Endothelial cell of umbilical vein (primary cell): ENCODE measurements at regions not wholly inside any gene's neighbourhood (a gene's known extent, or its start where the extent isn't known, plus 50 kb on each side); places are given as distances from the start of the nearest gene placed in this dataset.
A peak's percentile ranks its signal among the peaks of the same experiment; 100 is the strongest.

Experiments
- BruUV-seq: library from RNA; stranded (reverse); fragments of 400-500 nt; replicated peaks from 2 replicates; lab custom pipeline; 2021; lab: Mats Ljungman, UMichigan
- CTCF ChIA-PET: fragments of 300-600, 350-600 bp; sonication (Branson Sonifier 250); formaldehyde crosslinking; loops from one replicate; lab custom pipeline; 2021; ENCODE audit warnings: antibody characterized with exemption, inconsistent platforms; lab: Charles Lee
- POLR2A ChIA-PET: fragments of 300-600, 350-600 bp; sonication (Branson Sonifier 250); formaldehyde crosslinking; loops from one replicate; lab custom pipeline; 2021; ENCODE audit warnings: antibody characterized with exemption, inconsistent platforms; lab: Charles Lee
- DNase-seq: peaks from one replicate; pipeline ENCODE4 v3.0.0-alpha.2; 2011; ENCODE audit warnings: low read depth, low spot score
- FAIRE-seq: peaks from 2 replicates; lab custom pipeline; 2011; peaks lifted over from hg19 to GRCh38; lab: Jason Lieb, UNC
- H2AFZ ChIP-seq: 2 replicates; pipeline ENCODE4 v1.6.0; 2012; ENCODE audit warnings: low read depth, low read length, control low read depth, inconsistent platforms
- H3K27ac ChIP-seq: 2 replicates; pipeline ENCODE4 v1.5.1; 2011; ENCODE audit warnings: low read depth, mild to moderate bottlenecking, control low read depth, low read length, moderate library complexity; ENCODE audit not compliant: insufficient read depth
- H3K27me3 ChIP-seq, 2 experiments: 2 replicates each; pipeline versions ENCODE4 v1.6.0 to v1.6.1; 2011; ENCODE audit warnings: low read length in 2 of 2, mixed read lengths in 1 of 2; ENCODE audit not compliant: control insufficient read depth in 2 of 2, insufficient read depth in 2 of 2
- H3K36me3 ChIP-seq, 2 experiments: 2 replicates in 1 of 2; 3 replicates in 1 of 2; pipeline ENCODE4 v1.5.1; 2011; ENCODE audit warnings: low read length in 2 of 2, mild to moderate bottlenecking in 1 of 2, moderate library complexity in 1 of 2; ENCODE audit not compliant: control insufficient read depth in 2 of 2, insufficient read depth in 2 of 2; ENCODE audit errors: extremely low read depth in 1 of 2
- H3K4me1 ChIP-seq: 3 replicates; pipeline ENCODE4 v1.5.1; 2011; ENCODE audit warnings: mild to moderate bottlenecking, low read length; ENCODE audit not compliant: control insufficient read depth, insufficient read depth; ENCODE audit errors: extremely low read depth
- H3K4me2 ChIP-seq: 2 replicates; pipeline ENCODE4 v1.6.1; 2011; ENCODE audit warnings: low read length, control low read depth, mixed read lengths; ENCODE audit not compliant: insufficient read depth
- H3K4me3 ChIP-seq, 3 experiments: fragments of 200-600 bp in 1 of 3; sonication (generic), shearing (Covaris generic) in 1 of 3; replicated peaks in 1 of 3; 2 replicates each; pipeline ENCODE4 v1.5.1; 2011 to 2016; ENCODE audit warnings: control low read depth in 3 of 3, low read length in 3 of 3, mild to moderate bottlenecking in 2 of 3, inconsistent platforms in 1 of 3, low read depth in 1 of 3, moderate library complexity in 1 of 3; ENCODE audit not compliant: insufficient read depth in 1 of 3
- H3K79me2 ChIP-seq: 2 replicates; pipeline ENCODE4 v1.6.0; 2012; ENCODE audit warnings: low read length, inconsistent platforms; ENCODE audit not compliant: control insufficient read depth, insufficient read depth
- H3K9ac ChIP-seq: replicated peaks from 2 replicates; pipeline ENCODE3; 2011; ENCODE audit warnings: low read length, control low read depth; ENCODE audit not compliant: insufficient read depth; ENCODE audit errors: extremely low read depth
- H3K9me1 ChIP-seq: replicated peaks from 3 replicates; pipeline ENCODE4 v1.6.0; 2011; ENCODE audit warnings: mild to moderate bottlenecking, low read length; ENCODE audit not compliant: control insufficient read depth, insufficient read depth; ENCODE audit errors: extremely low read depth
- H3K9me3 ChIP-seq: replicated peaks from 2 replicates; pipeline ENCODE4 v1.5.1; 2012; ENCODE audit warnings: low read length, inconsistent platforms; ENCODE audit not compliant: control insufficient read depth, insufficient read depth
- H4K20me1 ChIP-seq: replicated peaks from 2 replicates; pipeline ENCODE3; 2011; ENCODE audit warnings: mild to moderate bottlenecking, low read length; ENCODE audit not compliant: control insufficient read depth, insufficient read depth; ENCODE audit errors: extremely low read depth
- EZH2 ChIP-seq: IDR thresholded peaks from 2 replicates; pipeline ENCODE4 v1.6.1; 2012; ENCODE audit warnings: borderline replicate concordance, low read depth, mild to moderate bottlenecking, moderate library complexity, low read length, inconsistent platforms; ENCODE audit not compliant: severe bottlenecking
- FOS ChIP-seq: IDR thresholded peaks from 2 replicates; pipeline ENCODE4 v1.6.1; 2011; ENCODE audit warnings: mild to moderate bottlenecking, low read length, moderate library complexity, borderline replicate concordance; ENCODE audit not compliant: insufficient read depth
- GATA2 ChIP-seq: IDR thresholded peaks from 2 replicates; pipeline ENCODE4 v1.7.0; 2011; ENCODE audit warnings: low read depth, mild to moderate bottlenecking, moderate library complexity, mixed read lengths, low read length; ENCODE audit not compliant: insufficient read length, insufficient read depth
- JUN ChIP-seq: IDR thresholded peaks from 2 replicates; pipeline ENCODE4 v1.6.1; 2011; ENCODE audit warnings: borderline replicate concordance, low read depth; ENCODE audit not compliant: insufficient read length, insufficient read depth
- MYC ChIP-seq: IDR thresholded peaks from one replicate; pipeline ENCODE4 v1.6.1; 2011; ENCODE audit warnings: mild to moderate bottlenecking, low read depth, low read length
- POLR2A ChIP-seq: IDR thresholded peaks from 2 replicates; pipeline ENCODE4 v1.6.1; 2012; ENCODE audit warnings: low read depth, mild to moderate bottlenecking, control low read depth, low read length
- POLR2AphosphoS5 ChIP-seq: IDR thresholded peaks from 2 replicates; pipeline ENCODE4 v1.6.1; 2012; ENCODE audit warnings: low read depth, mild to moderate bottlenecking, control low read depth, low read length, moderate library complexity; ENCODE audit not compliant: insufficient read depth
- dilution Hi-C: fragments of 300-500 bp; cut with MboI; formaldehyde crosslinking; loops from one replicate; pipeline ENCODE4 v1.15.0; 2019; ENCODE audit warnings: low sequenced_read_pairs; ENCODE audit not compliant: extremely low pct_ligation_motif_present
- intact Hi-C: fragments of 100-400 bp; cut with micrococcal nuclease; formaldehyde crosslinking; loops from one replicate; pipeline ENCODE4 v1.10.0; 2022
- TF ChIP-seq, protein P1 (sequence below): IDR thresholded peaks from 2 replicates; pipeline ENCODE4 v1.6.1; 2011; ENCODE audit not compliant: insufficient read depth, insufficient read length
- TF ChIP-seq, protein P2 (sequence below), 2 donors: IDR thresholded peaks; 1 replicate in 1 of 2; 2 replicates in 1 of 2; pipeline ENCODE4 v1.5.1; 2011; ENCODE audit warnings: low read length in 2 of 2, mild to moderate bottlenecking in 2 of 2, moderate library complexity in 2 of 2, control low read depth in 1 of 2, inconsistent platforms in 1 of 2, low read depth in 1 of 2; ENCODE audit not compliant: insufficient read depth in 1 of 2; ENCODE audit errors: extremely low read depth in 1 of 2

- Histone ChIP-seq H4K20me1 (no peaks in the 10 kb centered on the region), H3K27me3 (no peaks in the 10 kb centered on the region), H3K9me3 (no peaks in the 10 kb centered on the region), H3K4me2 (no peak overlapping the region), H3K27ac (no peak overlapping the region), H3K9me1 (no peaks in the 10 kb centered on the region), H2AFZ (peak overlapping the region; percentile 34), H3K9ac (no peak overlapping the region), H3K4me1 (peaks cover 47% of the 10 kb centered on the region), H3K36me3 (no peaks in the 10 kb centered on the region), H3K79me2 (no peaks in the 10 kb centered on the region), H3K4me3 (no peak overlapping the region)
- intact Hi-C loops (loop anchor here (5.0 kb wide), 2 partner anchors 72 to 212 kb away; no protein-coding TSS in a partner anchor), dilution Hi-C loops (no loop called here)
- ChIA-PET CTCF (interaction anchor here (0.6 to 2.7 kb wide), 2 partner anchors 27 to 727 kb away, joined by 4 to 7 read pairs; no protein-coding TSS in a partner anchor), POLR2A (no interaction called here)
- TF ChIP-seq, protein P1, sequence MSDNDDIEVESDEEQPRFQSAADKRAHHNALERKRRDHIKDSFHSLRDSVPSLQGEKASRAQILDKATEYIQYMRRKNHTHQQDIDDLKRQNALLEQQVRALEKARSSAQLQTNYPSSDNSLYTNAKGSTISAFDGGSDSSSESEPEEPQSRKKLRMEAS, result no peak
- TF ChIP-seq MYC, result no peak
- TF ChIP-seq JUN, result no peak
- no peak for TF ChIP-seq EZH2
- no peak for TF ChIP-seq POLR2AphosphoS5
- no peak for TF ChIP-seq FOS
- TF ChIP-seq GATA2, result no peak
- TF ChIP-seq, protein P2, sequence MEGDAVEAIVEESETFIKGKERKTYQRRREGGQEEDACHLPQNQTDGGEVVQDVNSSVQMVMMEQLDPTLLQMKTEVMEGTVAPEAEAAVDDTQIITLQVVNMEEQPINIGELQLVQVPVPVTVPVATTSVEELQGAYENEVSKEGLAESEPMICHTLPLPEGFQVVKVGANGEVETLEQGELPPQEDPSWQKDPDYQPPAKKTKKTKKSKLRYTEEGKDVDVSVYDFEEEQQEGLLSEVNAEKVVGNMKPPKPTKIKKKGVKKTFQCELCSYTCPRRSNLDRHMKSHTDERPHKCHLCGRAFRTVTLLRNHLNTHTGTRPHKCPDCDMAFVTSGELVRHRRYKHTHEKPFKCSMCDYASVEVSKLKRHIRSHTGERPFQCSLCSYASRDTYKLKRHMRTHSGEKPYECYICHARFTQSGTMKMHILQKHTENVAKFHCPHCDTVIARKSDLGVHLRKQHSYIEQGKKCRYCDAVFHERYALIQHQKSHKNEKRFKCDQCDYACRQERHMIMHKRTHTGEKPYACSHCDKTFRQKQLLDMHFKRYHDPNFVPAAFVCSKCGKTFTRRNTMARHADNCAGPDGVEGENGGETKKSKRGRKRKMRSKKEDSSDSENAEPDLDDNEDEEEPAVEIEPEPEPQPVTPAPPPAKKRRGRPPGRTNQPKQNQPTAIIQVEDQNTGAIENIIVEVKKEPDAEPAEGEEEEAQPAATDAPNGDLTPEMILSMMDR (IDR thresholded peaks at IDR 0.05; ENCODE audit: extremely low read depth in 1 of 2, insufficient read depth in 1 of 2, low read depth in 1 of 2, low read length in 2 of 2), result no peak
- TF ChIP-seq POLR2A, result no peak
- FAIRE-seq, result no peak
- no peak for DNase-seq
- BruUV-seq, result no TSS peak
Measured at GRCh38 chr18:10059610-10060468, 146.0 kb downstream of the VAPA start.
